ENCODE measurements at regions not wholly inside any gene's neighbourhood (a gene's known extent, or its start where the extent isn't known, plus 50 kb on each side); places are given as distances from the start of the nearest gene placed in this dataset.
"Not testable (repeated sequence)": the region's sequence is repeated elsewhere in the genome, so short reads cannot be mapped to it uniquely, and the experiment has no call there.

- H3K4me3 ChIP-seq (ENCODE audit: low read length); DNase-seq (ENCODE audit: low read depth): not testable (repeated sequence)
Observed at GRCh38 chr9:63296848-63297247, 1988.2 kb downstream of the FOXD4L5 start.

GRCh38 chr9:63296366-63296765 lies 1988.6 kb downstream of the FOXD4L5 start:
- H3K4me3 ChIP-seq (ENCODE audit: low read length); DNase-seq (ENCODE audit: low read depth): not testable (repeated sequence)

DNA sequence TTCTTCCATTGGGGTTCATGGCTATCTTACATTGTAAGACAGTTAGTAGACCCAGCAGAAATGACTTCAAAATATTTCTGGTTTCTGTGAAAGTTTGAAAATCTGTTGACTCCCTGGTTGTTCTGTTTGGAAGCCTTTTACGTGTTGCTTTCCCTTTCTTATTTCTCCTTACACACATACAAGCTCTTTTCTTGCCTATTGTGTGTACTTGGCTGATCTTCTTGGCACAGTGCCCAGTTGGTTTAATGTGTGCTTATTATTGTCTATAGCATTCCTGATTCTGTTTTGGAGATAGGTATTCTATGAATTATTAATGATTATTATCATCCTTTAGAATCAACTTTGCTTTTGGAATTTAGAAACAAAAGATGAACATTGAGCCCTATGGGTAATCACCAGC lies 1995.0 kb downstream of the FOXD4L5 start:
- peak; percentile 20 for DNase-seq (ENCODE audit: low read depth)
- not testable (repeated sequence) for H3K4me3 ChIP-seq (ENCODE audit: low read length)

Measured in retinal pigment epithelial cell (primary cell).